ENCODE measurements at regions not wholly inside any gene's neighbourhood (a gene's known extent, or its start where the extent isn't known, plus 50 kb on each side); places are given as distances from the start of the nearest gene placed in this dataset.

DNA sequence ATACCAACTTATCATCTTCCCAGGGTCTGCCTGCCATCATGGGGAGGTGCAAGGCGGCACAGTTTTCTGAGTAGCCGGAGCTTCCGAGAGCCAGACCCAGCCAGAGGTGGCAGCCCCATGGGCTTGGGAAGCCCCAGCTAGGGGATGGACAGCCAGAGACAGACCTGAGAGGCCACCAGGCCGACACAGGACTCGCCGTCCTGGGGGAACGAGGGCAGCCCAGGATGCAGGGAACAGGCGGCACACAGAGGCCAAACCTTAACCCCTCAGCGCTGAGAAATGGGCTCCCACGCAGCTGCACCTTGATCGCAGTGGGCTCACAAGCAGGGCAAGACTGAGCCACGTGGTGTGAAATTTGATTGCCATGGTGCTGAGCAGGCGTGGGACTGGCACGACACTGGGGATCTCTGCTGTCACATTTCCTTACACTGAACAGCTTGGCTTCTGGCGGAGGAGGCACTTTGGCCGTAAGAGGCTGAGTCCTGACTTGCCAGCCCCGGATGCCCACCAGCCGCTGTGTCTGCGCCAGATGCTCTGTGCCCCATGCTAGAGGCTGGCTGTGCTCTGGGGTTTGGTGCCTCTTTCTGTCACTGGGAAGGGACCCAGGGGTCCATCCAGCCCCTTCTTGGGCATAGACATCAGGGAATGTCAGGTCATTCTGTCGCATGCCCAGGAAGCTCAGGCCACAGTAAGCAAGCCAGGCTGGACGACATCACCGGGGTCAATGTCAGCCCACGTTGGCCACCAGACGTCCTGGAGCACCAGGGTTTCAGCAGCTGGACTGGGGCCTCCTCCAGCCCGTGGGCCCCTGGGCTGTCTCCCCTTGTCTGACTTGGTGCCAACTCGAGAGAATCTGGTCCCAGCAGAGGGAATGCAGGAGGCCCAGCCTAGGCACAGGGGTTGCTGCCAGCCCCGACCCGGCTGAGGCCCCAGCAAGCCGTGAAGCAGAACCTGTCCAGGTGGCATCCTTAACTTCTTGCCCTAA is 312.1 kb upstream of the MYT1L start:
- TF ChIP-seq, protein P1, sequence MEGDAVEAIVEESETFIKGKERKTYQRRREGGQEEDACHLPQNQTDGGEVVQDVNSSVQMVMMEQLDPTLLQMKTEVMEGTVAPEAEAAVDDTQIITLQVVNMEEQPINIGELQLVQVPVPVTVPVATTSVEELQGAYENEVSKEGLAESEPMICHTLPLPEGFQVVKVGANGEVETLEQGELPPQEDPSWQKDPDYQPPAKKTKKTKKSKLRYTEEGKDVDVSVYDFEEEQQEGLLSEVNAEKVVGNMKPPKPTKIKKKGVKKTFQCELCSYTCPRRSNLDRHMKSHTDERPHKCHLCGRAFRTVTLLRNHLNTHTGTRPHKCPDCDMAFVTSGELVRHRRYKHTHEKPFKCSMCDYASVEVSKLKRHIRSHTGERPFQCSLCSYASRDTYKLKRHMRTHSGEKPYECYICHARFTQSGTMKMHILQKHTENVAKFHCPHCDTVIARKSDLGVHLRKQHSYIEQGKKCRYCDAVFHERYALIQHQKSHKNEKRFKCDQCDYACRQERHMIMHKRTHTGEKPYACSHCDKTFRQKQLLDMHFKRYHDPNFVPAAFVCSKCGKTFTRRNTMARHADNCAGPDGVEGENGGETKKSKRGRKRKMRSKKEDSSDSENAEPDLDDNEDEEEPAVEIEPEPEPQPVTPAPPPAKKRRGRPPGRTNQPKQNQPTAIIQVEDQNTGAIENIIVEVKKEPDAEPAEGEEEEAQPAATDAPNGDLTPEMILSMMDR (IDR thresholded peaks at IDR 0.05) = no peak
- DNase-seq (ENCODE audit: low spot score) (no peak), ATAC-seq (ENCODE audit: low FRiP score) (no peak)

DNA sequence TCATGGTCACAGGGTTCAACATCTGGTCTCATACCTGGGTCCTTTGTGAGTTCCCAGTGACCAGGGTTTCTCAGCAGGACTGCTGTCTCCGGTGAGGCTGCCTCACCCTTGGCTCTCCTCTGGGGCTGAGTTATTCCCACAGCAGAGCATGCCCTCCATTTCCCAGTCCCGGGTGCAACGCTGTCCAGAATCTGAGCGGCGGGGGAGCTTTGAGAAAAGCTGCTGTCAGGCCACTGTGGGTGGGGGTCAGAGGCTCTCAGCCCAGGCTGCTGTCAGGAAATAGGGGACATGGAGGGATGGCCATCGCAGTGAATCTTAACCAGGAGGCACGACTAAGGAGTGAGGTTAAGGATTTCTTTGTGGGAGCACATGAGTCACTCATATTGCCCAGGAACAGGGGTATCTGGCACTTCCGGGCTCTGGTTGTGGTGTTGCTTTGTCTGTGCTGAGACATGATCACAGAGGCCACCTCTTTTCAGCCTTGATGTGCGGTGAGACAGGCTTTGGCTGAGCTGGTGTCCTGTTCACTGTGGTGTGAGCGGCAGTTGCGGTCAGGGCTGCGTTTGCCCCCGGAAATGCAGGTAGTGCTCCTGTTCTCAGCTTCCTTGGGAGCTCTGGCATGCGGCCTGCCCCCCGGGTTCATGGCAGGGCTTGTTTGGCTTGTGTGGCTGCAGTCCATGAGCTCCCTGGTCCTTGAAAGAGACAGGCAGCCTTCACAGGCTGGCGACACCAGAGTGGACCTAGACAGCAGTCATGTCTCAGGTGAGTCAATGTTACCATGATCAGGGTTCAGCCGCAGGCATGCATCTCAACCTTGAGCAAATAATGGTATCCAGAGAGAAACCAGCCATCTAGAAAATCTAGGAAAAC is 310.7 kb upstream of the MYT1L start:
- TF ChIP-seq, protein P1 (IDR thresholded peaks at IDR 0.05) = no peak
- no peak for DNase-seq (ENCODE audit: low spot score)
- ATAC-seq (ENCODE audit: low FRiP score) = no peak

DNA sequence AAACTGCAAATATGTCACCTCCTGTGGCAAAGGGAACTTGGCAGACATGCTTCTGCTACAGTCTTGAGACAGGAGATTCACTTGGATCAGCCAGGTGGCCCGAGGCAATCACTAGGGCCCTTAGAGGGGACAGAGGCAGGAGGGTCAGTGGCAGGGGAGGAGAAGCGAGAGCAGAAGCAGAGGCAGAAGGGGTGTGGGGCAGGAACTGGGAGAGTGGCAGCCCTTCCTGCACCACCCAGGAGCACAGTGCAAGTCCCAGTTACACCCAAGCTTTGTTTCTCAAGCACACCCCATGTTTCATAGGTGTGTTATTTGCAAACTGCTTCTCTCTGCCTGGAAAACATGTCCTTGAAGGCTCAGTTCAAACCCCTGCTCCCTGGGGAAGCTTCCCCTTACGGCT is 309.7 kb upstream of the MYT1L start:
- DNase-seq (ENCODE audit: low spot score) (no peak), ATAC-seq (ENCODE audit: low FRiP score) (no peak)
- TF ChIP-seq, protein P1 (IDR thresholded peaks at IDR 0.05) = no peak

DNA sequence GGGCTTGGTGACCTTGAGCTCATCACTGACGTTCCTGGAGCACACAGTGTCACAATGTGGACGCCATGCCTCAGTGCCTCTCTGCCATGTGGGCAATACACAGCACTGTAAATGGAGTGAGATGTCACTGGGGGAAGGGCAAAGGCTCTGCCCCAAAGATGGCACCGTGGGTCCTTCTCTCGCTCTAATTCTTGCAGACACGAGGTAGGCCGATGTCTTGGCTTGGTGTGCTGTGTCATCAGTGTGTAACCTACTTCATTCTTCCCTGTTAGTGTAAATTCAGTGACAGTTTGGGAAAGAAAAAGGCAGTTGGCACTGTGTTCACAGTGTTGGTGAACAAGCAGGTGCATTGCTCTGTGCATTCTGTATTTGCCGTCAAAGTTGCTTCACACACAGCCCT is 309.3 kb upstream of the MYT1L start:
- TF ChIP-seq, protein P1 (IDR thresholded peaks at IDR 0.05) = no peak
- ATAC-seq (ENCODE audit: low FRiP score) (no peak), DNase-seq (ENCODE audit: low spot score) (no peak)

DNA sequence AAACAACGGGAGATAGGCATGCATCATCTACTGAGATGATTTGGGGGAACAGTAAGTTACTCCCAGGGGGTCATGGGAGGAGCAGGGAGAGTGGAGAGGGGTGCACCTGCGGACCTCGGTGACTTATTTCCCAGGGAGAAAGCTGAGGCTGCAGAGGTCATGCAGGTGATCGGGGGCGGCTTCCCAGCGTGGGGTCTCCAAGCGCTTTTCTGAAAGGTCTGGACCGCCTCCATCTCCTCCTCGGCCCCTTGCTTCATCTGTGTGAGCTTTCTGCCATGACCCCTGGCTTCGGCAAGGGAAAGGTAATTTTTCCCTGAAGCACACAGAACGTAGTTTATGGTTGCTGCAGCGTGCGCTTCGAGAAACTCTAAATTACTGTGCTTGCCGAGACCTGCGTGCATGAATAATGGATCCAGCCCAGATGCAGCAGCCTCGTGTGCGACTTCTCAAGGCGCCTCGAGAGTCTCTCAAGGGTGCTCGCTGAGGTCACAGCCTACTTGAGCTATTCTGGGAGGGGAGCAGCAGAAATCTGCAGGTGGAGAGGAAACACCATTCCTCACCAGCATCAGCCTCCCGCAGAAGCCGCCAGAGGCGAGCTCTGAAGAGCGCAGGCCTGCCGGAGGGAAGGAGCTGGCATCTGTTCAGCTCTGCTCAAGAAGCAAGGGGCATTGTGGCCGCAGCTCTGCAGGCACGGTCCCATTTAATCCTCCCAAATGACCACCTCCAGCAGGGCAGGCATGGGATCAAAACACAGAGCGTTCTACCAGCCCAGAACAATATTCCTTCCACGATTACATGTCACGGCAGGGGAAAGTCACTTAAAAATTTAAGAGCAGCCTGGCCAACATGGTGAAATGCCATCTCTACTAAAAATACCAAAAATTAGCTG is 308.4 kb upstream of the MYT1L start:
- ATAC-seq (ENCODE audit: low FRiP score) (no peak), DNase-seq (ENCODE audit: low spot score) (no peak)
- TF ChIP-seq, protein P1 (IDR thresholded peaks at IDR 0.05) = no peak

DNA sequence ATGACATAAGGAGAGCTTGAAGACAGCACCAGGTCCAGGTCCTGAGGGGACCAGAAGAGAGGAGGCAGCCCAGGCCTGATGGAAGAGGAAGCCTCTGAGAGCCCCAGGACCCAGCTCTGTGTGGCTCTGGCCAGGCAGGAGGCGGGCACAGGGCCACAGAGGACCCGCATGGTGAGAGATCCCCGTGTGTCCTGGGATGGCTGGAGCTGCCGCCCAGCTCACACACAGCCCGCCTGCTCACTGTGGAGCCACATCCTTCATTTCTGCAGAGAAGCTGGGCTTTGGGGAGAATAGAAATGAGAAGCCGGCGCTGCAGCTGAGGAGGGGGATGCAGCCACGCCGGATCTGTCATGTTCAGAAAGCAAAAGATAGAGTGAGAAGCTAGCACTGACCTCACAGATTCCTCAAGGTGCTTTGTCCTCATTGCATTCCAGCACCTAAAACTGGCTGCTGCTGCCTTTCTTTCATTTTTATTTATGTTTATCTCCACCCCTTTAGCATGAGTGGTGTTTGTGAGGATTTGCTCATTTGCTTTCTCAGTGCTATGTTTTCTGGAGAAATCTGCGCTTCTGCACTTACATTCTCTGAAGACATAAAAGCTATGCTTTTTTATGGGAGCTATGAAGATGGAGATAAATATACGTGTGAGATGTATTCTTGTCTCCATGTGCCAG is 307.6 kb upstream of the MYT1L start:
- ATAC-seq (ENCODE audit: low FRiP score) (no peak), DNase-seq (ENCODE audit: low spot score) (no peak)
- TF ChIP-seq, protein P1 (IDR thresholded peaks at IDR 0.05) = no peak
